ENCODE measurements at regions not wholly inside any gene's neighbourhood (a gene's known extent, or its start where the extent isn't known, plus 50 kb on each side); places are given as distances from the start of the nearest gene placed in this dataset.

GRCh38 chr1:30302858-30303257, 420.5 kb downstream of the MATN1 start:
- TF ChIP-seq TAF1 (conservative IDR thresholded peaks at IDR 0.05) (no peak), CTCF (IDR thresholded peaks at IDR 0.05; ENCODE audit: low read depth, low read length, missing input control) (no peak), RAD21 (IDR thresholded peaks at IDR 0.05) (no peak), JUND (IDR thresholded peaks at IDR 0.05) (no peak), REST (IDR thresholded peaks at IDR 0.05) (no peak), YY1 (IDR thresholded peaks at IDR 0.05) (no peak), MAX (IDR thresholded peaks at IDR 0.05) (no peak), ATF3 (IDR thresholded peaks at IDR 0.05) (no peak), RXRA (IDR thresholded peaks at IDR 0.05) (no peak), HNF4G (IDR thresholded peaks at IDR 0.05) (no peak), HNF4A (conservative IDR thresholded peaks at IDR 0.05) (no peak), SP1 (IDR thresholded peaks at IDR 0.05) (no peak), EGR1 (IDR thresholded peaks at IDR 0.05; ENCODE audit: low read depth in 2 of 2) (no peak), GABPA (IDR thresholded peaks at IDR 0.05 in 1 of 2, conservative IDR thresholded peaks at IDR 0.05 in 1 of 2) (no peak)
